ENCODE measurements at regions not wholly inside any gene's neighbourhood (a gene's known extent, or its start where the extent isn't known, plus 50 kb on each side); places are given as distances from the start of the nearest gene placed in this dataset.

- no peaks in the 10 kb centered on the region for H3K27me3 ChIP-seq (ENCODE audit: control insufficient read depth in 2 of 2, insufficient read depth in 2 of 2, low read length in 2 of 2)
- peak overlapping the region; percentile 15 for H3K9ac ChIP-seq (ENCODE audit: insufficient read depth, low read length, poor library complexity, severe bottlenecking)
- H2AFZ ChIP-seq (ENCODE audit: insufficient read depth, low read depth, low read length, poor library complexity, severe bottlenecking) = peak overlapping the region; percentile 86
- DNase-seq = peak in 1 of 3 donors; percentile 36
- H3K4me3 ChIP-seq (replicated peaks in 1 of 3; ENCODE audit: low read depth in 2 of 3, low read length in 3 of 3) = peak overlapping the region in 1 of 3 experiments; percentile 67
- H3K4me1 Mint-ChIP-seq = peaks cover 18% of the 10 kb centered on the region
- H3K4me2 ChIP-seq (replicated peaks; ENCODE audit: extremely low read depth, low read length, poor library complexity, severe bottlenecking) = peak overlapping the region; percentile 71
- H3K79me2 ChIP-seq (ENCODE audit: insufficient read depth, low read length) = no peaks in the 10 kb centered on the region
- peak overlapping the region; percentile 70 to 88 for H3K4me3 Mint-ChIP-seq
- H3K4me1 ChIP-seq (ENCODE audit: control insufficient read depth in 1 of 2, insufficient read depth in 2 of 2, low read length in 2 of 2) = peaks cover 81 to 88% of the 10 kb centered on the region in 2 donors
- H3K36me3 ChIP-seq (replicated peaks in 1 of 2; ENCODE audit: control insufficient read depth in 1 of 2, insufficient read depth in 2 of 2, low read length in 2 of 2) = no peaks in the 10 kb centered on the region
- intact Hi-C loops (cut with micrococcal nuclease) = loop anchor here (5.0 kb wide), 3 partner anchors 55 to 130 kb away; partner anchors contain the start of genes ZSWIM6 (in 2 of the 2) and SMIM15 (in 1 of the 2)
- TF ChIP-seq, protein P1, sequence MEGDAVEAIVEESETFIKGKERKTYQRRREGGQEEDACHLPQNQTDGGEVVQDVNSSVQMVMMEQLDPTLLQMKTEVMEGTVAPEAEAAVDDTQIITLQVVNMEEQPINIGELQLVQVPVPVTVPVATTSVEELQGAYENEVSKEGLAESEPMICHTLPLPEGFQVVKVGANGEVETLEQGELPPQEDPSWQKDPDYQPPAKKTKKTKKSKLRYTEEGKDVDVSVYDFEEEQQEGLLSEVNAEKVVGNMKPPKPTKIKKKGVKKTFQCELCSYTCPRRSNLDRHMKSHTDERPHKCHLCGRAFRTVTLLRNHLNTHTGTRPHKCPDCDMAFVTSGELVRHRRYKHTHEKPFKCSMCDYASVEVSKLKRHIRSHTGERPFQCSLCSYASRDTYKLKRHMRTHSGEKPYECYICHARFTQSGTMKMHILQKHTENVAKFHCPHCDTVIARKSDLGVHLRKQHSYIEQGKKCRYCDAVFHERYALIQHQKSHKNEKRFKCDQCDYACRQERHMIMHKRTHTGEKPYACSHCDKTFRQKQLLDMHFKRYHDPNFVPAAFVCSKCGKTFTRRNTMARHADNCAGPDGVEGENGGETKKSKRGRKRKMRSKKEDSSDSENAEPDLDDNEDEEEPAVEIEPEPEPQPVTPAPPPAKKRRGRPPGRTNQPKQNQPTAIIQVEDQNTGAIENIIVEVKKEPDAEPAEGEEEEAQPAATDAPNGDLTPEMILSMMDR (IDR thresholded peaks at IDR 0.05) = no peak
- H3K9me3 Mint-ChIP-seq = no peaks in the 10 kb centered on the region
- WGBS (ENCODE audit: insufficient coverage) = 88% methylated on average over 4 of the region's 8 CpGs
- H3K36me3 Mint-ChIP-seq = no peaks in the 10 kb centered on the region
- H3K9me3 ChIP-seq (replicated peaks in 1 of 2; ENCODE audit: control insufficient read depth in 1 of 2, insufficient read depth in 1 of 2, low read length in 2 of 2) = no peaks in the 10 kb centered on the region
- H3K27ac Mint-ChIP-seq = no peak overlapping the region
- no peaks in the 10 kb centered on the region for H4K20me1 ChIP-seq (ENCODE audit: insufficient read depth, low read length)
- peak overlapping the region; percentile 94 to 95 for H3K27ac ChIP-seq (ENCODE audit: low read depth in 1 of 2, low read length in 2 of 2)
- peaks cover 0 to 4% (median 0%) of the 10 kb centered on the region in 3 donors for H3K27me3 Mint-ChIP-seq (ENCODE audit: low read depth in 3 of 3)
These were observed 54.3 kb upstream of the ZSWIM6 start for GRCh38 chr5:61277781-61278180.

GRCh38 chr5:61279725-61280124 lies 52.3 kb upstream of the ZSWIM6 start:
- no peak overlapping the region for H3K4me3 Mint-ChIP-seq
- H3K27ac Mint-ChIP-seq = peak overlapping the region in 5 of 7 donors; percentile 64 to 79 (median 73)
- intact Hi-C loops (cut with micrococcal nuclease) = loop anchor here (5.0 kb wide), 3 partner anchors 53 to 128 kb away; partner anchors contain the start of genes ZSWIM6 (in 2 of the 2) and SMIM15 (in 1 of the 2)

More at GRCh38 chr5:61279725-61280124, 52.3 kb upstream of the ZSWIM6 start:
- DNase-seq = no peak
- TF ChIP-seq, protein P1 (IDR thresholded peaks at IDR 0.05) = no peak
- H3K9ac ChIP-seq (ENCODE audit: insufficient read depth, low read length, poor library complexity, severe bottlenecking) = no peak overlapping the region
- H3K27ac ChIP-seq (ENCODE audit: low read depth in 1 of 2, low read length in 2 of 2) = no peak overlapping the region
- H3K4me2 ChIP-seq (replicated peaks; ENCODE audit: extremely low read depth, low read length, poor library complexity, severe bottlenecking) = no peak overlapping the region
- peaks cover 18% of the 10 kb centered on the region for H3K4me1 Mint-ChIP-seq
- H4K20me1 ChIP-seq (ENCODE audit: insufficient read depth, low read length) = no peaks in the 10 kb centered on the region
- no peaks in the 10 kb centered on the region for H3K9me3 ChIP-seq (replicated peaks in 1 of 2; ENCODE audit: control insufficient read depth in 1 of 2, insufficient read depth in 1 of 2, low read length in 2 of 2)
- H3K36me3 Mint-ChIP-seq = no peaks in the 10 kb centered on the region
- no peak overlapping the region for H2AFZ ChIP-seq (ENCODE audit: insufficient read depth, low read depth, low read length, poor library complexity, severe bottlenecking)
- peaks cover 62 to 70% of the 10 kb centered on the region in 2 donors for H3K4me1 ChIP-seq (ENCODE audit: control insufficient read depth in 1 of 2, insufficient read depth in 2 of 2, low read length in 2 of 2)
- no peaks in the 10 kb centered on the region for H3K9me3 Mint-ChIP-seq
- WGBS (ENCODE audit: insufficient coverage) = no CpG with 5 or more reads among the region's 2 CpGs
- no peaks in the 10 kb centered on the region for H3K27me3 ChIP-seq (ENCODE audit: control insufficient read depth in 2 of 2, insufficient read depth in 2 of 2, low read length in 2 of 2)
- H3K27me3 Mint-ChIP-seq (ENCODE audit: low read depth in 3 of 3) = peaks cover 0 to 4% (median 0%) of the 10 kb centered on the region in 3 donors
- H3K4me3 ChIP-seq (replicated peaks in 1 of 3; ENCODE audit: low read depth in 2 of 3, low read length in 3 of 3) = no peak overlapping the region
- H3K79me2 ChIP-seq (ENCODE audit: insufficient read depth, low read length) = no peaks in the 10 kb centered on the region
- no peaks in the 10 kb centered on the region for H3K36me3 ChIP-seq (replicated peaks in 1 of 2; ENCODE audit: control insufficient read depth in 1 of 2, insufficient read depth in 2 of 2, low read length in 2 of 2)

All from CD14-positive monocyte (primary cell).